22Rv1 (cell line): ENCODE measurements at regions not wholly inside any gene's neighbourhood (a gene's known extent, or its start where the extent isn't known, plus 50 kb on each side); places are given as distances from the start of the nearest gene placed in this dataset.

Experiments used
- H3K27ac ChIP-seq: fragments of 450-650 bp; 2 replicates; pipeline ENCODE4 v1.5.1; 2017
- ZFX ChIP-seq: fragments of 450-650 bp; IDR thresholded peaks from 2 replicates; pipeline ENCODE4 v1.6.1; 2017; ENCODE audit warnings: antibody characterized with exemption, borderline replicate concordance
- TF ChIP-seq, protein P1 (sequence below): fragments of 450-650 bp; IDR thresholded peaks from 2 replicates; pipeline ENCODE4 v1.5.1; 2017; ENCODE audit warnings: mild to moderate bottlenecking

DNA sequence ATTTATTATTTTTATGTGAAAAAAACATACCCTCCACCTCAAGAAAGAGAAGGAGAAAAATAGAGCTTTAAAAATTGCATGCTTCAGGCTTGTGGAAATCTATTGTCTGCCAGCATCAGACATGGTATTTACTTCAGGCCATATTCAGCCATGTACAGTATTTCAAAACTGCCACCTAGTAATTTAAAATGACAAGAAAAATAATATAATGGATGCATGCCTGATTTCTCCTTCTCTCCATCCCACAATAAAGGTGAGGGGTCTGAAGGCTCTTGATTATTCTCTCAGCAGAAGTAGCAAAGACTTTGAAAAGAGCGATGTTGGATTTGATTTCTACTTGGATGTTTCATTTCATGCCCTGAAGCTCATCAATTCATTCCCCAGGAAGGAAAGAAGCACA lies 250.7 kb downstream of the TBC1D4 start:
- TF ChIP-seq, protein P1, sequence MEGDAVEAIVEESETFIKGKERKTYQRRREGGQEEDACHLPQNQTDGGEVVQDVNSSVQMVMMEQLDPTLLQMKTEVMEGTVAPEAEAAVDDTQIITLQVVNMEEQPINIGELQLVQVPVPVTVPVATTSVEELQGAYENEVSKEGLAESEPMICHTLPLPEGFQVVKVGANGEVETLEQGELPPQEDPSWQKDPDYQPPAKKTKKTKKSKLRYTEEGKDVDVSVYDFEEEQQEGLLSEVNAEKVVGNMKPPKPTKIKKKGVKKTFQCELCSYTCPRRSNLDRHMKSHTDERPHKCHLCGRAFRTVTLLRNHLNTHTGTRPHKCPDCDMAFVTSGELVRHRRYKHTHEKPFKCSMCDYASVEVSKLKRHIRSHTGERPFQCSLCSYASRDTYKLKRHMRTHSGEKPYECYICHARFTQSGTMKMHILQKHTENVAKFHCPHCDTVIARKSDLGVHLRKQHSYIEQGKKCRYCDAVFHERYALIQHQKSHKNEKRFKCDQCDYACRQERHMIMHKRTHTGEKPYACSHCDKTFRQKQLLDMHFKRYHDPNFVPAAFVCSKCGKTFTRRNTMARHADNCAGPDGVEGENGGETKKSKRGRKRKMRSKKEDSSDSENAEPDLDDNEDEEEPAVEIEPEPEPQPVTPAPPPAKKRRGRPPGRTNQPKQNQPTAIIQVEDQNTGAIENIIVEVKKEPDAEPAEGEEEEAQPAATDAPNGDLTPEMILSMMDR = no peak
- TF ChIP-seq ZFX = no peak
- no peak overlapping the region for H3K27ac ChIP-seq

DNA sequence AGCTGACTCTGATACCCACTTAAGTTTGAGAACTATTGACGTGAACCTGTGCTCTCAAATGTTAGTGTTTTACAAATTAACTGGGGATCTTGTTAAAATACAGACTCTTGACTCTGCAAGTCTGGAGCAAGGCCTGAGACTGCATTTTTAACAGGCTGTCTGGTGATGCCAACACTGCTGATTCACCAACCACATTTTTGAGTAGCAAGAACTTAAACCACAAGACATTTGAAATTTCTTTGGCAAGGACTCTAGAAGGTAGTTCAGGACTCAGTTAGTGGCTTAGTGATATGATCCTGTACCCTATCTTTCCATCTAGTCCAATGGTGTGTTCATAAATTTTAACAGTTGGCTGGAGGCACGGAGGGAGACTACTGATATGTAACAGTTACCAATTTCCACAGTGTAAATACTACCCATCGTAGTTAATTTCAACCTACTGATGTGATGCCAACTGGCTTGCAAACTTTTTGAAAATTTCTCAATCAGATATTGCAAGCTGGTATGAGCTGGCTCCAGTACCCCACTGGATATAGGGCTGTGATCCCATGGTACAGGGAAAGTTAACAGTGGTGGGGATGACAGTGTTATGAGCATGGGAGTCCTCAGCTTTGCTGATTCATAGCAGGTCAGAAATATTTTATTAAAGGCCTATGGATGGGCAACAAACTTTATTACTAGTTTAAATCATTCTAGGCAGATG lies 255.1 kb downstream of the TBC1D4 start:
- TF ChIP-seq, protein P1 = no peak
- no peak for TF ChIP-seq ZFX
- H3K27ac ChIP-seq = no peak overlapping the region

DNA sequence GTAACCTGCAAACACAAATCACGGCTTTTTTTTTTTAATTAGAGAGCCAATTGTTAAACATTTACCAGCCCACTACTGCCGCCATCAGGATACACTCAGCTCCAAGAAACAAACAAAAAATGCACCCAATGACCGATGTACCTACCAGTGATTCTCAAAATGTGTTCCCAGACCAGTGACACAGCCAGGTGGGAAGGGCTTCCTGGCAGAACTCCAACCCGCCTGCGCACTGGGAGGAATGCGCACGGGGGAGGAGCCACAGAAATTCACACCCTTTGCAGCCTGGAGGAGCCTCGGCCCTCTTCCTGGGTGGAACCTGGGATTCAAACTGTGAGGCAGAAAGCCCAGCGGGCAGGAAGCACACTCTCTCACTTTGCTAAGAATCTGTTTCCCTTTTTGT lies 255.9 kb downstream of the TBC1D4 start:
- no peak for TF ChIP-seq ZFX
- TF ChIP-seq, protein P1 = peak; percentile 53
- peak overlapping the region; percentile 27; the same call in 1 of the 2 replicates for H3K27ac ChIP-seq

DNA sequence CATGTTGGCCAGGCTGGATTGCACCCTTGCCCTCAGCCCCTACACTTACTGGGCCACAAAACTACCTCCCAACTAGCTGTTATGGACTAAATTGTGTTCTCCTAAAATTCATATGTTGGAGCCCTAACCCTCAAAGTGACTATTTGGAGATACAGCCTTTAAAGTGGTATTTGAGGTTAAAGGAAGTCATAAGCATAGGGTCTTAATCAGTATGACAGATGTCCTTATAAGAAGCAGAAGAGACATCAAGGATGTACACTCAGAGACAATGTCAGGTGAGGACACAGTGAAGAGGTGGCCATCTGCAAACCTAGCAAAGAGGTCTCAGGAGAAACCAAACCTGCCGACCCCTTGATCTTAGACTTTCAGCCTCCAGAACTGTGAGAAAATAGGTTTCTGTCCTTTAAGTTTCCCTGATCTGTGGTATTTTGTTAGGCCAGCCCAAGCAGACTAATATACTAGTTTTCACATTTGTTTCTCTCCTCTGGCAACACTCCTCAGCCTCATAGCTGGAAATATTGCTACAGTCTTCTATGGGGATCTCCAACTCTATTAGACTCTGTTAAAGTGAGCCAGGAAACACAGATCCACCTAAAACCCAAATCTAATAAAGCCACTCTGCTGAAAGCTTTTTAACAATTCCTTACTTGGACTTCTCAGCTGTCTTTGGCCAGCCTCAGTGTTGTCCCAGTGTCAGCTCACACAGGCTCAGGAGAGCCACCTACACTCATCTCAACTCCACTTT lies 256.5 kb downstream of the TBC1D4 start:
- H3K27ac ChIP-seq = peak overlapping the region; percentile 27; the same call in 1 of the 2 replicates
- TF ChIP-seq, protein P1 = no peak
- no peak for TF ChIP-seq ZFX

DNA sequence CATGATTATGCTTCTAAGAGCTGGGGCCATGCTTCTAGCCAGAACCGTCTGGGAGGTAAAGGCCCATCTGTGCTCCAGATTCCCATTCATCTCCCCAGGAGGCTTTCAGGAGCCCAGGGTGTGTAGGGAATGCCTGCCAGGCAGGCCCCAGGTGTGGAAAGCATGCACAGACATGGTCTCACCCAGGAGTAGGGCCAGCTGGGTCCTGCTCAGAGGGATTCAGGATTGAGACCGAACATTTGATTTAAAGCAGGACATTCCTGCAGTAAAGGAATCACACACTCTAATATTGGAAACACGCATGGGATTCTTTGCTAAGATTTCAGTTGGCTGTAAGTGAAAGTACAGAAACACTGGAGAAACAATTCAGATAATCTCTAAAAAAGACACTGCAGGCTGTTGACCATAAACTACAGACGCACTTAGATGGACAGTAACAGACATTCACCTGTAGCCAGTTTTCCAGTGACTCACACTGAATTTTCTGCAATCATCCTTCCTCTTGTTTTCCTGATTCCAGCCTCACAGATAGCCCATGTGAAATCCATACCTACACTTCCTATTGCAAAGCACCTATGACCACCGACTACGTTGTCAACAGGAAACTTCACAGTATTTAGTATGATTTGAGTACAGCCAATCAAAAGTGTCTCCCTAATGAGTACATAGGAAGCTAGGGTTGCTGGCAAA lies 257.8 kb downstream of the TBC1D4 start:
- no peak overlapping the region for H3K27ac ChIP-seq
- TF ChIP-seq, protein P1 = no peak
- no peak for TF ChIP-seq ZFX

DNA sequence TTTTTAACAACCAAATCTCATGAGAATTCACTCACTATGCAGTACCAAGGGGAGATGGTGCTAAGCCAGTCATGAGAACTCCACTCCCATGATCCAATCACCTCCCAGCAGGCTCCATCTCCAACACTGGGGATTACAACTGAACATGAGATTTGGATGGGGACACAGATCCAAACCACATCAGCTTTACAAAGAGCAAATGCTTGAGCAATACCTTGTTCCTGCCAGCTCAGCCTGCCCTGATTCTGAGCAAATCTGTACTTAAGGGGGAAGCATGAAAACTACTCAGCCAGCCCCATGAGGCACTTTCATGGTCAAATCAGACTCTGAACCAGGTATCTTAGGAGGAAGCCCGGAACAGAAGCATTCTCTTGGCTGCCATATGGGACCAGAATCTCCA lies 259.9 kb downstream of the TBC1D4 start:
- TF ChIP-seq, protein P1 = no peak
- TF ChIP-seq ZFX = no peak
- no peak overlapping the region for H3K27ac ChIP-seq
